ENCODE measurements at regions not wholly inside any gene's neighbourhood (a gene's known extent, or its start where the extent isn't known, plus 50 kb on each side); places are given as distances from the start of the nearest gene placed in this dataset.

- Mint-ChIP-seq H3K27ac (ENCODE audit: unreplicated experiment) (peak overlapping the region; percentile 95), H3K27me3 (ENCODE audit: low read depth) (no peaks in the 10 kb centered on the region), H3K9me3 (ENCODE audit: low read depth) (no peaks in the 10 kb centered on the region), H3K4me3 (ENCODE audit: unreplicated experiment) (no peak overlapping the region), H3K4me1 (ENCODE audit: low read depth) (peaks cover 43% of the 10 kb centered on the region), H3K36me3 (ENCODE audit: low read depth) (peaks cover 1% of the 10 kb centered on the region)
- TF ChIP-seq CTCF (IDR thresholded peaks at IDR 0.05), result no peak
- DNase-seq (ENCODE audit: low spot score), result peak; percentile 34
Observed at GRCh38 chr2:120894966-120895365, 159.3 kb downstream of the GLI2 start.

GRCh38 chr2:120896126-120896525 is 160.5 kb downstream of the GLI2 start:
- Mint-ChIP-seq H3K27me3 (ENCODE audit: low read depth) (no peaks in the 10 kb centered on the region), H3K27ac (ENCODE audit: unreplicated experiment) (no peak overlapping the region)
- no peak for TF ChIP-seq CTCF (IDR thresholded peaks at IDR 0.05)

GRCh38 chr2:120896901-120897300 is 161.2 kb downstream of the GLI2 start:
- no peak overlapping the region for H3K4me3 Mint-ChIP-seq (ENCODE audit: unreplicated experiment)
- peaks cover 1% of the 10 kb centered on the region for H3K36me3 Mint-ChIP-seq (ENCODE audit: low read depth)
- H3K4me1 Mint-ChIP-seq (ENCODE audit: low read depth), result peaks cover 60% of the 10 kb centered on the region
- peak; percentile 71 for DNase-seq (ENCODE audit: low spot score)
- no peak for TF ChIP-seq CTCF (IDR thresholded peaks at IDR 0.05)
- H3K27ac Mint-ChIP-seq (ENCODE audit: unreplicated experiment), result no peak overlapping the region
- no peaks in the 10 kb centered on the region for H3K9me3 Mint-ChIP-seq (ENCODE audit: low read depth)
- H3K27me3 Mint-ChIP-seq (ENCODE audit: low read depth), result no peaks in the 10 kb centered on the region

More at GRCh38 chr2:120896126-120896525, 160.5 kb downstream of the GLI2 start:
- H3K4me1 Mint-ChIP-seq (ENCODE audit: low read depth), result peaks cover 55% of the 10 kb centered on the region
- no peak overlapping the region for H3K4me3 Mint-ChIP-seq (ENCODE audit: unreplicated experiment)
- DNase-seq (ENCODE audit: low spot score), result peak; percentile 63
- H3K9me3 Mint-ChIP-seq (ENCODE audit: low read depth), result no peaks in the 10 kb centered on the region
- peaks cover 1% of the 10 kb centered on the region for H3K36me3 Mint-ChIP-seq (ENCODE audit: low read depth)

GRCh38 chr2:120897399-120897798 is 161.7 kb downstream of the GLI2 start:
- peaks cover 1% of the 10 kb centered on the region for H3K36me3 Mint-ChIP-seq (ENCODE audit: low read depth)
- H3K27ac Mint-ChIP-seq (ENCODE audit: unreplicated experiment), result no peak overlapping the region
- H3K9me3 Mint-ChIP-seq (ENCODE audit: low read depth), result no peaks in the 10 kb centered on the region
- no peak for DNase-seq (ENCODE audit: low spot score)
- TF ChIP-seq CTCF (IDR thresholded peaks at IDR 0.05), result no peak
- peaks cover 60% of the 10 kb centered on the region for H3K4me1 Mint-ChIP-seq (ENCODE audit: low read depth)
- no peak overlapping the region for H3K4me3 Mint-ChIP-seq (ENCODE audit: unreplicated experiment)
- H3K27me3 Mint-ChIP-seq (ENCODE audit: low read depth), result no peaks in the 10 kb centered on the region

- Mint-ChIP-seq H3K4me3 (ENCODE audit: unreplicated experiment) (no peak overlapping the region), H3K4me1 (ENCODE audit: low read depth) (peaks cover 49% of the 10 kb centered on the region), H3K27me3 (ENCODE audit: low read depth) (no peaks in the 10 kb centered on the region), H3K9me3 (ENCODE audit: low read depth) (no peaks in the 10 kb centered on the region), H3K27ac (ENCODE audit: unreplicated experiment) (no peak overlapping the region), H3K36me3 (ENCODE audit: low read depth) (peaks cover 3% of the 10 kb centered on the region)
- no peak for TF ChIP-seq CTCF (IDR thresholded peaks at IDR 0.05)
- DNase-seq (ENCODE audit: low spot score), result no peak
Observed at GRCh38 chr2:120898496-120898895, 162.8 kb downstream of the GLI2 start.
